CD4-positive, alpha-beta T cell treated with Interleukin-15 for 4 hours (primary cell): ENCODE measurements at regions not wholly inside any gene's neighbourhood (a gene's known extent, or its start where the extent isn't known, plus 50 kb on each side); places are given as distances from the start of the nearest gene placed in this dataset.
"Not testable (repeated sequence)": the region's sequence is repeated elsewhere in the genome, so short reads cannot be mapped to it uniquely, and the experiment has no call there.

Experiments
- DNase-seq: peaks from one replicate; pipeline ENCODE4 v3.0.0-alpha.2; 2020; ENCODE audit warnings: low spot score

GRCh38 chr10:21364196-21365114 is 161.0 kb downstream of the SKIDA1 start:
- DNase-seq = no peak

- no peak for DNase-seq
These were observed 161.8 kb downstream of the SKIDA1 start for GRCh38 chr10:21363731-21364104.

- no peak for DNase-seq
These were observed 162.3 kb downstream of the SKIDA1 start for GRCh38 chr10:21363092-21363730.

- DNase-seq = no peak
These were observed 166.3 kb downstream of the SKIDA1 start for GRCh38 chr10:21359202-21359601.

GRCh38 chr10:21355591-21356011 is 169.9 kb downstream of the SKIDA1 start:
- DNase-seq = no peak

GRCh38 chr10:21352886-21353285 is 172.6 kb downstream of the SKIDA1 start:
- no peak for DNase-seq

- not testable (repeated sequence) for DNase-seq
These were observed 173.9 kb downstream of the SKIDA1 start for GRCh38 chr10:21351594-21351993.

- DNase-seq = no peak
These were observed 175.6 kb downstream of the SKIDA1 start for GRCh38 chr10:21349912-21350286.

- DNase-seq = no peak
These were observed 177.7 kb downstream of the SKIDA1 start for GRCh38 chr10:21347785-21348170.

- no peak for DNase-seq
These were observed 178.3 kb downstream of the SKIDA1 start for GRCh38 chr10:21347043-21347784.

- no peak for DNase-seq
These were observed 182.4 kb downstream of the SKIDA1 start for GRCh38 chr10:21343087-21343486.

- not testable (repeated sequence) for DNase-seq
These were observed 183.0 kb downstream of the SKIDA1 start for GRCh38 chr10:21342499-21342898.

GRCh38 chr10:21340331-21340730 is 185.2 kb downstream of the SKIDA1 start:
- DNase-seq = no peak

- DNase-seq = no peak
These were observed 188.2 kb downstream of the SKIDA1 start for GRCh38 chr10:21337171-21337792.

- no peak for DNase-seq
These were observed 188.9 kb downstream of the SKIDA1 start for GRCh38 chr10:21336476-21337170.

GRCh38 chr10:21334891-21335696 is 190.4 kb downstream of the SKIDA1 start:
- no peak for DNase-seq

GRCh38 chr10:21330628-21331020 is 194.9 kb downstream of the SKIDA1 start:
- DNase-seq = no peak

GRCh38 chr10:21329995-21330627 is 195.4 kb downstream of the SKIDA1 start:
- no peak for DNase-seq

- no peak for DNase-seq
These were observed 198.0 kb downstream of the SKIDA1 start for GRCh38 chr10:21327289-21327993.
